H9 (cell line): ENCODE measurements at regions not wholly inside any gene's neighbourhood (a gene's known extent, or its start where the extent isn't known, plus 50 kb on each side); places are given as distances from the start of the nearest gene placed in this dataset.

ENCODE experiments used
- DNase-seq: peaks from one replicate; pipeline ENCODE4 v3.0.0-alpha.2; 2017
- H2AFZ ChIP-seq: one replicate; pipeline ENCODE4 v1.6.1; 2013; ENCODE audit warnings: mild to moderate bottlenecking, low read length, control low read depth, moderate library complexity
- H2AK5ac ChIP-seq: 2 replicates; pipeline ENCODE4 v1.6.1; 2013; ENCODE audit warnings: low read length, control low read depth, mixed read lengths; ENCODE audit not compliant: insufficient read length
- H2BK120ac ChIP-seq: one replicate; pipeline ENCODE4 v1.6.1; 2013; ENCODE audit warnings: low read depth, mild to moderate bottlenecking, low read length, control low read depth, inconsistent platforms; ENCODE audit not compliant: poor library complexity, severe bottlenecking
- H2BK12ac ChIP-seq: 2 replicates; pipeline ENCODE4 v1.6.1; 2013; ENCODE audit warnings: low read length, control low read depth, mixed read lengths, low read depth; ENCODE audit not compliant: insufficient read length
- H2BK15ac ChIP-seq: 2 replicates; pipeline ENCODE4 v1.6.1; 2013; ENCODE audit warnings: low read depth, low read length, control low read depth
- H2BK20ac ChIP-seq: one replicate; pipeline ENCODE4 v1.6.1; 2013; ENCODE audit warnings: low read depth, mild to moderate bottlenecking, low read length, control low read depth, inconsistent platforms; ENCODE audit not compliant: poor library complexity, severe bottlenecking
- H2BK5ac ChIP-seq: 2 replicates; pipeline ENCODE4 v1.6.1; 2013; ENCODE audit warnings: low read length, control low read depth, mixed read lengths; ENCODE audit not compliant: insufficient read length
- H3K14ac ChIP-seq: 2 replicates; pipeline ENCODE4 v1.6.1; 2013; ENCODE audit warnings: low read length, control low read depth; ENCODE audit not compliant: insufficient read depth
- H3K18ac ChIP-seq: 2 replicates; pipeline ENCODE4 v1.6.1; 2013; ENCODE audit warnings: low read depth, mild to moderate bottlenecking, mixed read lengths, low read length, control low read depth; ENCODE audit not compliant: insufficient read length
- H3K23ac ChIP-seq: 2 replicates; pipeline ENCODE4 v1.6.1; 2013; ENCODE audit warnings: low read length, control low read depth, mixed read lengths, low read depth; ENCODE audit not compliant: insufficient read length
- H3K23me2 ChIP-seq: 2 replicates; pipeline ENCODE4 v1.6.1; 2013; ENCODE audit warnings: low read depth, mild to moderate bottlenecking, mixed read lengths, low read length, control low read depth; ENCODE audit not compliant: insufficient read length, poor library complexity, severe bottlenecking
- H3K27ac ChIP-seq: 2 replicates; pipeline ENCODE4 v1.5.1; 2013; ENCODE audit warnings: low read length, control low read depth, mixed read lengths, low read depth; ENCODE audit not compliant: insufficient read length
- H3K27me3 ChIP-seq: 2 replicates; pipeline ENCODE4 v1.6.1; 2013; ENCODE audit warnings: low read length, control low read depth, inconsistent platforms; ENCODE audit not compliant: insufficient read depth
- H3K4ac ChIP-seq: 2 replicates; pipeline ENCODE4 v1.6.1; 2013; ENCODE audit warnings: low read depth, mild to moderate bottlenecking, control low read depth, inconsistent platforms, low read length, moderate library complexity
- H3K4me1 ChIP-seq: 2 replicates; pipeline ENCODE4 v1.6.1; 2013; ENCODE audit warnings: low read length, control low read depth, inconsistent platforms; ENCODE audit not compliant: insufficient read depth
- H3K4me2 ChIP-seq: 2 replicates; pipeline ENCODE4 v1.6.1; 2013; ENCODE audit warnings: low read length, control low read depth, mixed read lengths; ENCODE audit not compliant: insufficient read length, insufficient read depth
- H3K56ac ChIP-seq: 2 replicates; pipeline ENCODE4 v1.6.1; 2013; ENCODE audit warnings: low read depth, mild to moderate bottlenecking, mixed read lengths, low read length, control low read depth; ENCODE audit not compliant: insufficient read length
- H3K79me1 ChIP-seq: 2 replicates; pipeline ENCODE4 v1.6.1; 2013; ENCODE audit warnings: low read depth, mild to moderate bottlenecking, moderate library complexity, low read length, control low read depth, inconsistent platforms; ENCODE audit not compliant: insufficient read depth, poor library complexity, severe bottlenecking
- H3K79me2 ChIP-seq: 2 replicates; pipeline ENCODE4 v1.6.1; 2013; ENCODE audit warnings: low read length, control low read depth, inconsistent platforms; ENCODE audit not compliant: insufficient read depth
- H3K9ac ChIP-seq: 2 replicates; pipeline ENCODE4 v1.6.1; 2013; ENCODE audit warnings: low read length, control low read depth, mixed read lengths; ENCODE audit not compliant: insufficient read length; ENCODE audit errors: extremely low read depth
- H3K9me3 ChIP-seq: one replicate; pipeline ENCODE4 v1.6.1; 2013; ENCODE audit warnings: low read depth, low read length, inconsistent platforms; ENCODE audit not compliant: control insufficient read depth
- H3T11ph ChIP-seq: one replicate; pipeline ENCODE4 v1.6.1; 2013; ENCODE audit warnings: mild to moderate bottlenecking, low read length, control low read depth, inconsistent platforms
- H4K20me1 ChIP-seq: one replicate; pipeline ENCODE4 v1.6.1; 2013; ENCODE audit not compliant: control insufficient read depth, insufficient read length, insufficient read depth
- H4K5ac ChIP-seq: 2 replicates; pipeline ENCODE4 v1.6.1; 2013; ENCODE audit warnings: low read depth, mild to moderate bottlenecking, mixed read lengths, low read length, control low read depth; ENCODE audit not compliant: insufficient read length
- H4K8ac ChIP-seq: replicated peaks from 2 replicates; pipeline ENCODE4 v1.6.1; 2013; ENCODE audit warnings: low read length, control low read depth, mixed read lengths, low read depth; ENCODE audit not compliant: insufficient read length
- H4K91ac ChIP-seq: 2 replicates; pipeline ENCODE4 v1.6.1; 2013; ENCODE audit warnings: low read depth, mild to moderate bottlenecking, moderate library complexity, mixed read lengths, low read length, control low read depth; ENCODE audit not compliant: insufficient read length
- H3K27ac Mint-ChIP-seq, 3 experiments: 2 replicates in 2 of 3; 3 replicates in 1 of 3; pipeline ENCODE4 v1.8.0; 2020 to 2021; ENCODE audit warnings: mixed read lengths in 3 of 3, mild to moderate bottlenecking in 1 of 3, moderate library complexity in 1 of 3
- H3K27me3 Mint-ChIP-seq: 2 replicates; pipeline ENCODE4 v1.8.0; 2021; ENCODE audit warnings: low read depth, mild to moderate bottlenecking, moderate library complexity, mixed read lengths
- H3K36me3 Mint-ChIP-seq, 3 experiments: 2 replicates in 2 of 3; 3 replicates in 1 of 3; pipeline ENCODE4 v1.8.0; 2020 to 2021; ENCODE audit warnings: low read depth in 3 of 3, mixed read lengths in 3 of 3; ENCODE audit not compliant: insufficient read depth in 1 of 3
- H3K4me1 Mint-ChIP-seq, 2 experiments: 2 replicates each; pipeline ENCODE4 v1.8.0; 2020; ENCODE audit warnings: mixed read lengths in 2 of 2
- H3K4me3 Mint-ChIP-seq, 2 experiments: 2 replicates in 1 of 2; 3 replicates in 1 of 2; pipeline ENCODE4 v1.8.0; 2020 to 2021; ENCODE audit warnings: mild to moderate bottlenecking in 2 of 2, mixed read lengths in 2 of 2, moderate library complexity in 1 of 2
- H3K9me3 Mint-ChIP-seq, 2 experiments: 2 replicates in 1 of 2; 3 replicates in 1 of 2; pipeline ENCODE4 v1.8.0; 2020; ENCODE audit warnings: mild to moderate bottlenecking in 2 of 2, mixed read lengths in 2 of 2, moderate library complexity in 1 of 2
- WGBS: extraction: QIAGEN DNeasy Blood & Tissue Kit; methylation state at CpG from one replicate; pipeline ENCODE4 v1.1.7; 2013; ENCODE audit warnings: missing lambda C conversion rate, low lambda C conversion rate, mixed read lengths; ENCODE audit not compliant: insufficient read length; ENCODE audit errors: extremely low coverage; 5-methylcytosine and 5-hydroxymethylcytosine counted together
- TF ChIP-seq, protein P1 (sequence below): fragments of 200-600 bp; sonication (generic); conservative IDR thresholded peaks from 3 replicates; pipeline ENCODE4 v1.8.0; 2021; ENCODE audit warnings: antibody characterized with exemption, mild to moderate bottlenecking

DNA sequence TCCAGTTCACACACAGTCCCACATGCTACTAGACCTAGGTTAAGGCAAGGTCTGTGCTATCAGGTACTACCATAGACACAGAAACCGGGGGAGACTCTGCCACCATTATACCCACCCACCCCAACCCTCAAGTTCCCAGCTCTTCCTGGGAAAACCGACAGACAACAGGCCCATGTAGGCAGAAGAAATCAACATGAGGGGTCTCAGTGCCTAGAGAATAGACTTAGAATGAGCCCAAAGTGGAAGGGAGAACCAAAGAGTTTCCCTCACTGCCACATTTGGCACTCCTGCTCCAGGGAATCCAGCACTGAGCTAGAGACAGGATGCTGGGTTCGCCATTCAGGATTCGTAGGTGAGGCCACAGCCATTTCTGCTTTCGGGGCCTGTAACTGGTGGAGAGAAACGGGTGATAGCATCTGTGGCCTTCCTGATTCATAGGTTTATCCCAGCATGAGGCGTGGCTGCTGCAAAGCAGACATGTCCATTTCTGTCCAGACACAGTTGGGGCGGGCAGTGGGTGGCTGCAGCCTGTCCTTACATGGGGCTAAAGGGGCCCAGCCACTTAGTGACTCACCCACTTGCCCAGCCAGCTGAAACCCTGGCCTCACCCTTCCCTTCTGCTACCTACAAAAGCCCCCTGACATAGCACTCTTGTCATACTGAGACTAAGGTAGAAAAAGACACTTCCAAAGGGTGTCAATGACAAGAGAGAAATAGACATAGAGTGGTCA, 69.4 kb downstream of the IRF2BPL start:
- H3K9me3 Mint-ChIP-seq = no peaks in the 10 kb centered on the region; a peak in 2 of 5 replicates
- Histone ChIP-seq H3K18ac (no peak overlapping the region), H4K20me1 (no peaks in the 10 kb centered on the region), H3K23me2 (peaks cover 8% of the 10 kb centered on the region), H3K56ac (no peak overlapping the region), H3K4ac (no peak overlapping the region), H2BK20ac (no peak overlapping the region), H2BK15ac (no peak overlapping the region), H2AK5ac (no peak overlapping the region), H3K27ac (no peak overlapping the region), H4K8ac (no peak overlapping the region), H2BK12ac (no peak overlapping the region), H3K23ac (no peak overlapping the region), H3K14ac (no peak overlapping the region), H3T11ph (no peak overlapping the region), H2AFZ (no peak overlapping the region), H3K4me2 (no peak overlapping the region), H3K79me2 (no peaks in the 10 kb centered on the region), H3K4me1 (peaks cover 21% of the 10 kb centered on the region; the same call in 1 of the 2 replicates), H3K79me1 (no peaks in the 10 kb centered on the region), H3K9me3 (no peaks in the 10 kb centered on the region), H3K9ac (no peak overlapping the region), H4K91ac (no peak overlapping the region), H2BK120ac (no peak overlapping the region), H3K27me3 (no peaks in the 10 kb centered on the region), H2BK5ac (no peak overlapping the region), H4K5ac (no peak overlapping the region)
- no CpG with 5 or more reads among the region's 8 CpGs for WGBS
- DNase-seq = no peak
- TF ChIP-seq, protein P1, sequence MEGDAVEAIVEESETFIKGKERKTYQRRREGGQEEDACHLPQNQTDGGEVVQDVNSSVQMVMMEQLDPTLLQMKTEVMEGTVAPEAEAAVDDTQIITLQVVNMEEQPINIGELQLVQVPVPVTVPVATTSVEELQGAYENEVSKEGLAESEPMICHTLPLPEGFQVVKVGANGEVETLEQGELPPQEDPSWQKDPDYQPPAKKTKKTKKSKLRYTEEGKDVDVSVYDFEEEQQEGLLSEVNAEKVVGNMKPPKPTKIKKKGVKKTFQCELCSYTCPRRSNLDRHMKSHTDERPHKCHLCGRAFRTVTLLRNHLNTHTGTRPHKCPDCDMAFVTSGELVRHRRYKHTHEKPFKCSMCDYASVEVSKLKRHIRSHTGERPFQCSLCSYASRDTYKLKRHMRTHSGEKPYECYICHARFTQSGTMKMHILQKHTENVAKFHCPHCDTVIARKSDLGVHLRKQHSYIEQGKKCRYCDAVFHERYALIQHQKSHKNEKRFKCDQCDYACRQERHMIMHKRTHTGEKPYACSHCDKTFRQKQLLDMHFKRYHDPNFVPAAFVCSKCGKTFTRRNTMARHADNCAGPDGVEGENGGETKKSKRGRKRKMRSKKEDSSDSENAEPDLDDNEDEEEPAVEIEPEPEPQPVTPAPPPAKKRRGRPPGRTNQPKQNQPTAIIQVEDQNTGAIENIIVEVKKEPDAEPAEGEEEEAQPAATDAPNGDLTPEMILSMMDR = no peak
- no peaks in the 10 kb centered on the region; a peak in 1 of 7 replicates for H3K36me3 Mint-ChIP-seq
- H3K27me3 Mint-ChIP-seq = no peaks in the 10 kb centered on the region; the same call in 1 of the 2 replicates
- H3K4me1 Mint-ChIP-seq = peaks cover 76 to 80% of the 10 kb centered on the region in 2 experiments
- H3K27ac Mint-ChIP-seq = peak overlapping the region in 1 of 3 experiments; percentile 100; a peak in 3 of 7 replicates
- no peak overlapping the region for H3K4me3 Mint-ChIP-seq
